GM12878 (cell line): ENCODE measurements at regions not wholly inside any gene's neighbourhood (a gene's known extent, or its start where the extent isn't known, plus 50 kb on each side); places are given as distances from the start of the nearest gene placed in this dataset.

ENCODE experiments used
- ATAC-seq: fragments of 200-7000 bp; cut with Tn5 transposase; 3 replicates; pipeline ENCODE4 v1.9.1; 2020; ENCODE audit warnings: mild to moderate bottlenecking, moderate library complexity
- BruUV-seq: library from RNA; stranded (reverse); fragments of 400-500 nt; replicated peaks from 2 replicates; lab custom pipeline; 2021; lab: Mats Ljungman, UMichigan
- CTCF ChIA-PET: fragments of 300-600 bp; sonication (Branson Sonifier 250); formaldehyde crosslinking; extraction: SDS; loops from one replicate; lab custom pipeline; 2021; ENCODE audit warnings: inconsistent platforms; lab: Yijun Ruan, JAX
- POLR2A ChIA-PET: fragments of 350-600 bp; formaldehyde crosslinking; extraction: SDS; loops from one replicate; lab custom pipeline; 2021; ENCODE audit warnings: inconsistent platforms; lab: Charles Lee
- RAD21 ChIA-PET: fragments of 300-600 bp; sonication (Branson Sonifier 250); formaldehyde crosslinking; loops from one replicate; lab custom pipeline; 2023; ENCODE audit warnings: antibody characterized with exemption; ENCODE audit not compliant: unreplicated experiment; lab: Charles Lee
- SMC1A ChIA-PET: fragments of 300-600 bp; sonication (Branson Sonifier 250); formaldehyde crosslinking; loops from one replicate; lab custom pipeline; 2023; ENCODE audit not compliant: unreplicated experiment, uncharacterized antibody; lab: Charles Lee
- DNase-seq: peaks from one replicate; pipeline ENCODE4 v3.0.0-alpha.2; 2011; ENCODE audit warnings: low read depth, low spot score
- FAIRE-seq: peaks from 3 replicates; lab custom pipeline; 2011; peaks lifted over from hg19 to GRCh38; lab: Jason Lieb, UNC
- H2AFZ ChIP-seq: 2 replicates; pipeline ENCODE4 v1.6.0; 2011; ENCODE audit warnings: low read depth, low read length, control low read depth; ENCODE audit not compliant: control insufficient read depth
- H3K27ac ChIP-seq: 2 replicates; pipeline ENCODE4 v1.5.1; 2011; ENCODE audit warnings: control low read depth; ENCODE audit not compliant: control insufficient read depth, insufficient read depth
- H3K27me3 ChIP-seq, 2 experiments: replicated peaks in 1 of 2; 2 replicates each; pipeline versions ENCODE4 v1.6.0 to v1.6.1; 2011; ENCODE audit warnings: low read length in 1 of 2; ENCODE audit not compliant: control insufficient read depth in 2 of 2, insufficient read depth in 2 of 2
- H3K36me3 ChIP-seq, 2 experiments: 2 replicates each; pipeline ENCODE4 v1.5.1; 2011; ENCODE audit warnings: low read length in 1 of 2; ENCODE audit not compliant: control insufficient read depth in 2 of 2, insufficient read depth in 2 of 2
- H3K4me1 ChIP-seq: 2 replicates; pipeline ENCODE4 v1.6.1; 2011; ENCODE audit warnings: mild to moderate bottlenecking, low read length, moderate library complexity, mixed read lengths; ENCODE audit not compliant: control insufficient read depth, insufficient read depth
- H3K4me2 ChIP-seq: 2 replicates; pipeline ENCODE4 v1.6.0; 2011; ENCODE audit warnings: control low read depth; ENCODE audit not compliant: control insufficient read depth, insufficient read depth
- H3K4me3 ChIP-seq: fragments of 200-600 bp; sonication (generic); 2 replicates; pipeline ENCODE4 v1.5.1; 2016
- H3K79me2 ChIP-seq: 2 replicates; pipeline ENCODE4 v1.6.0; 2011; ENCODE audit warnings: low read length; ENCODE audit not compliant: control insufficient read depth, insufficient read depth
- H3K9ac ChIP-seq: 2 replicates; pipeline ENCODE4 v1.8.0; 2011; ENCODE audit warnings: low read length, control low read depth, mixed read lengths; ENCODE audit not compliant: control insufficient read depth, insufficient read depth
- H3K9me3 ChIP-seq: replicated peaks from 3 replicates; pipeline ENCODE4 v1.5.1; 2011; ENCODE audit warnings: mild to moderate bottlenecking, low read length; ENCODE audit not compliant: control insufficient read depth, insufficient read depth
- H4K20me1 ChIP-seq: 2 replicates; pipeline ENCODE4 v1.6.0; 2011; ENCODE audit not compliant: control insufficient read depth, insufficient read depth
- CBX3 ChIP-seq: fragments of 200-600 bp; sonication (generic); IDR thresholded peaks from 2 replicates; pipeline ENCODE4 v1.6.1; 2016; ENCODE audit warnings: low read depth, borderline replicate concordance
- CBX5 ChIP-seq: sonication (generic); IDR thresholded peaks from 2 replicates; pipeline ENCODE4 v1.6.1; 2016; ENCODE audit warnings: low read depth, moderate library complexity, mild to moderate bottlenecking, inconsistent platforms
- EGR1 ChIP-seq, 2 experiments: IDR thresholded peaks; 1 replicate in 1 of 2; 2 replicates in 1 of 2; pipeline ENCODE4 v1.6.1; 2011 to 2012; ENCODE audit warnings: low read depth in 2 of 2, low read length in 2 of 2, borderline replicate concordance in 1 of 2, mild to moderate bottlenecking in 1 of 2, moderate library complexity in 1 of 2
- ETV6 ChIP-seq, 2 experiments: fragments of 450-650 bp in 1 of 2; IDR thresholded peaks in 1 of 2; conservative IDR thresholded peaks in 1 of 2; 2 replicates each; pipeline ENCODE4 v1.6.1; 2014; ENCODE audit warnings: antibody characterized with exemption in 1 of 2, borderline replicate concordance in 1 of 2, low read depth in 1 of 2, mild to moderate bottlenecking in 1 of 2, moderate library complexity in 1 of 2
- EZH2 ChIP-seq: IDR thresholded peaks from 2 replicates; pipeline ENCODE4 v1.6.1; 2012; ENCODE audit warnings: low read depth, mild to moderate bottlenecking, control low read depth, inconsistent platforms, low read length, borderline replicate concordance; ENCODE audit not compliant: control insufficient read depth
- HDAC6 ChIP-seq: fragments of 200-600 bp; sonication (generic); IDR thresholded peaks from one replicate; pipeline ENCODE4 v1.8.0; 2017; ENCODE audit warnings: antibody characterized with exemption; ENCODE audit not compliant: unreplicated experiment
- IKZF1 ChIP-seq: fragments of 450-650 bp; conservative IDR thresholded peaks from 2 replicates; pipeline ENCODE4 v1.6.1; 2017; ENCODE audit warnings: antibody characterized with exemption, mild to moderate bottlenecking
- IRF4 ChIP-seq: IDR thresholded peaks from 2 replicates; pipeline ENCODE4 v1.6.1; 2011; ENCODE audit warnings: low read depth, low read length
- JUND ChIP-seq: IDR thresholded peaks from 2 replicates; pipeline ENCODE4 v1.6.1; 2012; ENCODE audit warnings: low read depth, mild to moderate bottlenecking, low read length, improper control_type of control experiment, moderate library complexity
- MEF2A ChIP-seq: IDR thresholded peaks from 2 replicates; pipeline ENCODE4 v1.6.1; 2011; ENCODE audit warnings: low read depth, mild to moderate bottlenecking, low read length, moderate library complexity; ENCODE audit not compliant: insufficient read depth
- MEF2B ChIP-seq: fragments of 450-650 bp; IDR thresholded peaks from 2 replicates; pipeline ENCODE4 v1.6.1; 2018; ENCODE audit warnings: mild to moderate bottlenecking, moderate library complexity; ENCODE audit not compliant: partially characterized antibody, poor library complexity, severe bottlenecking
- RAD51 ChIP-seq: fragments of 450-650 bp; IDR thresholded peaks from 2 replicates; pipeline ENCODE4 v1.6.1; 2016; ENCODE audit warnings: moderate library complexity, mild to moderate bottlenecking, inconsistent platforms
- TARDBP ChIP-seq: IDR thresholded peaks from 2 replicates; pipeline ENCODE4 v1.6.1; 2016; ENCODE audit warnings: borderline replicate concordance
- WGBS: methylation state at CpG from one replicate; pipeline ENCODE4 v1.1.6; 2016; ENCODE audit warnings: low lambda C conversion rate; ENCODE audit not compliant: insufficient replicate concordance, insufficient coverage; ENCODE audit errors: missing lambda C conversion rate; 5-methylcytosine and 5-hydroxymethylcytosine counted together
- in situ Hi-C: fragments of 300-500 bp; cut with MboI; formaldehyde crosslinking; loops from 9 replicates; pipeline ENCODE4 v1.14.3; 2018; ENCODE audit warnings: mixed read lengths
- intact Hi-C: fragments of 100-400 bp; cut with micrococcal nuclease; formaldehyde crosslinking; loops from one replicate; pipeline ENCODE4 v1.14.2; 2022; ENCODE audit not compliant: unreplicated experiment
- TF ChIP-seq, protein P1 (sequence below): IDR thresholded peaks from 2 replicates; pipeline ENCODE4 v1.6.1; 2011; ENCODE audit warnings: borderline replicate concordance, low read depth, mild to moderate bottlenecking, moderate library complexity, low read length; ENCODE audit not compliant: insufficient read depth, poor library complexity, severe bottlenecking
- TF ChIP-seq, protein P2 (sequence below): IDR thresholded peaks from 2 replicates; pipeline ENCODE4 v1.6.1; 2012; ENCODE audit warnings: low read depth, low read length, improper control_type of control experiment

DNA sequence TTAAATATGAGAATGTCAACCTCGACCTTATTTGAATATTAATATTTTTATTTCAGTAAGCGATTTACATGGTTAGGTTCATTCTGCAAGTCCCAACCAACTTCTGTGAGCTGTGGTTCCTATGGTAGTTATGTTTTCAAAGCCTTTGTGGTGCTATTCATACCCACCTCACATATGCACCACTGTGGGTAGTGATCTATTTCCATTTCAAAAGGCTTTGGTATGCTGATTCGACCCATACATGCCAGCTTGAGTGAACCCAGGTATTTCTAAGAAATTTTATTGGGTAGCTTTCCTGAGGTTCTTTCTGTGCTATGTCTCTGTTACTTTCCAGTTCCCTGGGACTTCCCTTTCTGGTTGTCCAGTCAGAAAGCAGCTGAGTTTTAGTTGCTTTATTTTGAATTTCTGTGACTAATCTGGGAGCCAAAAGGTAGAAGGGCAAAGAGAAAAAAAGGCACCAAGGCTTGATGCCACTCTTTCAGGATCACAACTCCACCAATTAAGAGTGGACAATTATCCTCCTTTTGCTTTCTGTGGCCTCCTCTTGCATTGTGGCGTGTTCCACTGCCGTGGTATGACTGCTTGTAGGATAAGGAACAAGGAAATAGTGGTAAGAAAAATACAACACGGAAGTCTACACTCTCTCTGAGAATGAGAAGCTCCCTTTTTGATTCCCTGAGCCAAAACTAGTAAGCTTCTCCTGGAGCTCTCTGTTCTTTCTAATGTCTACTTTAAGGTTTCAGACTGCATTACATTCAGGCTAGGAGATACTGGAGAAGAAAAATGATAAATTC, 729.1 kb downstream of the NOVA1 start (continued):
- TF ChIP-seq MEF2B (no peak), HDAC6 (no peak), EZH2 (no peak), TARDBP (no peak), RAD51 (no peak)
- TF ChIP-seq, protein P1, sequence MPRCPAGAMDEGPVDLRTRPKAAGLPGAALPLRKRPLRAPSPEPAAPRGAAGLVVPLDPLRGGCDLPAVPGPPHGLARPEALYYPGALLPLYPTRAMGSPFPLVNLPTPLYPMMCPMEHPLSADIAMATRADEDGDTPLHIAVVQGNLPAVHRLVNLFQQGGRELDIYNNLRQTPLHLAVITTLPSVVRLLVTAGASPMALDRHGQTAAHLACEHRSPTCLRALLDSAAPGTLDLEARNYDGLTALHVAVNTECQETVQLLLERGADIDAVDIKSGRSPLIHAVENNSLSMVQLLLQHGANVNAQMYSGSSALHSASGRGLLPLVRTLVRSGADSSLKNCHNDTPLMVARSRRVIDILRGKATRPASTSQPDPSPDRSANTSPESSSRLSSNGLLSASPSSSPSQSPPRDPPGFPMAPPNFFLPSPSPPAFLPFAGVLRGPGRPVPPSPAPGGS, result no peak
- TF ChIP-seq, protein P2, sequence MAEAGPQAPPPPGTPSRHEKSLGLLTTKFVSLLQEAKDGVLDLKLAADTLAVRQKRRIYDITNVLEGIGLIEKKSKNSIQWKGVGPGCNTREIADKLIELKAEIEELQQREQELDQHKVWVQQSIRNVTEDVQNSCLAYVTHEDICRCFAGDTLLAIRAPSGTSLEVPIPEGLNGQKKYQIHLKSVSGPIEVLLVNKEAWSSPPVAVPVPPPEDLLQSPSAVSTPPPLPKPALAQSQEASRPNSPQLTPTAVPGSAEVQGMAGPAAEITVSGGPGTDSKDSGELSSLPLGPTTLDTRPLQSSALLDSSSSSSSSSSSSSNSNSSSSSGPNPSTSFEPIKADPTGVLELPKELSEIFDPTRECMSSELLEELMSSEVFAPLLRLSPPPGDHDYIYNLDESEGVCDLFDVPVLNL, result no peak
- TF ChIP-seq, all 136 proteins: peak for 0

DNA sequence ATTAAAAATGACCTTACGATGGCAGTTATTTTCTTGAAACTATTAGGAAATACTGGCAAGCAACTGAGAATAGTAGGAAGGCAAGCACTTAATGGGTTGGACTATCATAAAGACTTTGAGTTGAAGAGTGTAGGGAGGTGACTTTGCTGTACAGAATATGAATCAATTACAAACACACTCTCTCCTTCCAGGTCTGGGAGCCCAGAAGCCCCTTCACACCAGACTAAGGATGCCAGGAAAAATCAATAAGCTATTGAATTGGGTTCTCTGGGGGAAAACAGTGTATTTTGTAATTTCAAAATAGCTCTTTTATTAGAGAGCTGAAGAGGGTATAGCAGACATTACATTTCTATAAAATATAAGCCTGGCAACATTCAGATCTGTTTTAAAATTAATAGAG, 736.4 kb downstream of the NOVA1 start:
- no peak for TF ChIP-seq EGR1 (IDR thresholded peaks at IDR 0.05; ENCODE audit: borderline replicate concordance in 1 of 2, low read depth in 2 of 2, low read length in 2 of 2)
- TF ChIP-seq CBX5, result no peak
- TF ChIP-seq IKZF1, result no peak
- no peak for TF ChIP-seq ETV6 (conservative IDR thresholded peaks at IDR 0.05 in 1 of 2, IDR thresholded peaks at IDR 0.05 in 1 of 2; ENCODE audit: borderline replicate concordance in 1 of 2, low read depth in 1 of 2)
- no peak for TF ChIP-seq JUND
- no peak for TF ChIP-seq MEF2A
- no peak for TF ChIP-seq IRF4
- no peak for TF ChIP-seq CBX3
- Histone ChIP-seq H3K9ac (no peak overlapping the region), H3K4me3 (no peak overlapping the region), H4K20me1 (no peaks in the 10 kb centered on the region), H3K9me3 (no peaks in the 10 kb centered on the region), H3K4me2 (no peak overlapping the region), H3K79me2 (no peaks in the 10 kb centered on the region), H3K36me3 (no peaks in the 10 kb centered on the region), H3K27ac (no peak overlapping the region), H3K4me1 (no peaks in the 10 kb centered on the region), H3K27me3 (no peaks in the 10 kb centered on the region), H2AFZ (no peak overlapping the region)
- RAD21 ChIA-PET, result no interaction called here
- POLR2A ChIA-PET, result no interaction called here
- CTCF ChIA-PET, result no interaction called here
- intact Hi-C loops, result no loop called here
- DNase-seq (no peak), ATAC-seq (no peak), FAIRE-seq (no peak)
- in situ Hi-C loops, result no loop called here
- no TSS peak for BruUV-seq
- 0% methylated on average over 1 of the region's 1 CpG for WGBS
- SMC1A ChIA-PET, result interaction anchor here (0.9 kb wide), 1 partner anchor 10 kb away, joined by 5 read pairs; no protein-coding TSS in a partner anchor
